ENCODE measurements at regions not wholly inside any gene's neighbourhood (a gene's known extent, or its start where the extent isn't known, plus 50 kb on each side); places are given as distances from the start of the nearest gene placed in this dataset.
"Not testable (repeated sequence)": the region's sequence is repeated elsewhere in the genome, so short reads cannot be mapped to it uniquely, and the experiment has no call there.

- DNase-seq (ENCODE audit: low read depth, low spot score) = no peak
- Mint-ChIP-seq H3K27ac (ENCODE audit: unreplicated experiment) (no peak overlapping the region), H3K27me3 (ENCODE audit: low read depth) (peaks cover 15% of the 10 kb centered on the region), H3K9me3 (peaks cover 11% of the 10 kb centered on the region), H3K36me3 (ENCODE audit: low read depth) (peaks cover 4% of the 10 kb centered on the region), H3K4me3 (no peak overlapping the region), H3K4me1 (no peaks in the 10 kb centered on the region)
- TF ChIP-seq CTCF (conservative IDR thresholded peaks at IDR 0.05) = no peak
These were observed 316.5 kb downstream of the ICE1 start for GRCh38 chr5:5738797-5739489.

- no peak overlapping the region for H3K4me3 Mint-ChIP-seq
- H3K27ac Mint-ChIP-seq (ENCODE audit: unreplicated experiment) = no peak overlapping the region
- H3K4me1 Mint-ChIP-seq = no peaks in the 10 kb centered on the region
- no peak for TF ChIP-seq CTCF (conservative IDR thresholded peaks at IDR 0.05)
- H3K9me3 Mint-ChIP-seq = no peaks in the 10 kb centered on the region
- no peaks in the 10 kb centered on the region for H3K36me3 Mint-ChIP-seq (ENCODE audit: low read depth)
- H3K27me3 Mint-ChIP-seq (ENCODE audit: low read depth) = peaks cover 16% of the 10 kb centered on the region
- no peak for DNase-seq (ENCODE audit: low read depth, low spot score)
These were observed 313.5 kb downstream of the ICE1 start for GRCh38 chr5:5736007-5736406.

- H3K27me3 Mint-ChIP-seq (ENCODE audit: low read depth) = peaks cover 16% of the 10 kb centered on the region
- not testable (repeated sequence) for H3K27ac Mint-ChIP-seq (ENCODE audit: unreplicated experiment); H3K4me1 Mint-ChIP-seq; H3K36me3 Mint-ChIP-seq (ENCODE audit: low read depth); H3K4me3 Mint-ChIP-seq; DNase-seq (ENCODE audit: low read depth, low spot score); H3K9me3 Mint-ChIP-seq
These were observed 310.6 kb downstream of the ICE1 start for GRCh38 chr5:5733058-5733457.

- Mint-ChIP-seq H3K36me3 (ENCODE audit: low read depth) (no peaks in the 10 kb centered on the region), H3K4me1 (peaks cover 3% of the 10 kb centered on the region), H3K27me3 (ENCODE audit: low read depth) (peaks cover 2% of the 10 kb centered on the region), H3K9me3 (peaks cover 9% of the 10 kb centered on the region), H3K4me3 (no peak overlapping the region), H3K27ac (ENCODE audit: unreplicated experiment) (no peak overlapping the region)
- TF ChIP-seq CTCF (conservative IDR thresholded peaks at IDR 0.05) = no peak
- DNase-seq (ENCODE audit: low read depth, low spot score) = no peak
These were observed 303.9 kb downstream of the ICE1 start for GRCh38 chr5:5726401-5726800.

- Mint-ChIP-seq H3K27ac (ENCODE audit: unreplicated experiment) (no peak overlapping the region), H3K4me1 (no peaks in the 10 kb centered on the region), H3K9me3 (peaks cover 9% of the 10 kb centered on the region), H3K4me3 (no peak overlapping the region), H3K36me3 (ENCODE audit: low read depth) (no peaks in the 10 kb centered on the region), H3K27me3 (ENCODE audit: low read depth) (peaks cover 2% of the 10 kb centered on the region)
- DNase-seq (ENCODE audit: low read depth, low spot score) = no peak
- no peak for TF ChIP-seq CTCF (conservative IDR thresholded peaks at IDR 0.05)
These were observed 299.4 kb downstream of the ICE1 start for GRCh38 chr5:5721881-5722280.

GRCh38 chr5:5719292-5719691 is 296.8 kb downstream of the ICE1 start:
- H3K4me1 Mint-ChIP-seq = no peaks in the 10 kb centered on the region
- DNase-seq (ENCODE audit: low read depth, low spot score) = no peak
- no peaks in the 10 kb centered on the region for H3K27me3 Mint-ChIP-seq (ENCODE audit: low read depth)
- no peak overlapping the region for H3K27ac Mint-ChIP-seq (ENCODE audit: unreplicated experiment)
- H3K4me3 Mint-ChIP-seq = no peak overlapping the region
- H3K36me3 Mint-ChIP-seq (ENCODE audit: low read depth) = no peaks in the 10 kb centered on the region
- peaks cover 5% of the 10 kb centered on the region for H3K9me3 Mint-ChIP-seq
- no peak for TF ChIP-seq CTCF (conservative IDR thresholded peaks at IDR 0.05)
